ENCODE measurements at regions not wholly inside any gene's neighbourhood (a gene's known extent, or its start where the extent isn't known, plus 50 kb on each side); places are given as distances from the start of the nearest gene placed in this dataset.

- TF ChIP-seq CTCF (conservative IDR thresholded peaks at IDR 0.05) (no peak), EZH2 (IDR thresholded peaks at IDR 0.05; ENCODE audit: low read depth) (no peak)
Measured at GRCh38 chr3:176959867-176960266, 237.4 kb downstream of the TBL1XR1 start.

Data from PC-9 (cell line).